Immature natural killer cell (primary cell): ENCODE measurements at regions not wholly inside any gene's neighbourhood (a gene's known extent, or its start where the extent isn't known, plus 50 kb on each side); places are given as distances from the start of the nearest gene placed in this dataset.

Experiments
- DNase-seq, 3 donors: peaks; one replicate each; pipeline ENCODE4 v3.0.0; 2022; ENCODE audit warnings: mixed read lengths in 1 of 3
- H3K27ac Mint-ChIP-seq, 6 donors: one replicate each; pipeline ENCODE4 v1.8.0; 2020; ENCODE audit warnings: mixed read lengths in 6 of 6, mild to moderate bottlenecking in 5 of 6, inconsistent platforms in 4 of 6, moderate library complexity in 3 of 6
- H3K27me3 Mint-ChIP-seq, 3 donors: one replicate each; pipeline ENCODE4 v1.8.0; 2020 to 2021; ENCODE audit warnings: low read depth in 3 of 3, mild to moderate bottlenecking in 3 of 3, mixed read lengths in 3 of 3, moderate library complexity in 3 of 3, inconsistent platforms in 1 of 3
- H3K36me3 Mint-ChIP-seq, 3 donors: one replicate each; pipeline ENCODE4 v1.8.0; 2020; ENCODE audit warnings: mixed read lengths in 3 of 3, inconsistent platforms in 2 of 3, mild to moderate bottlenecking in 2 of 3
- H3K4me1 Mint-ChIP-seq, 2 donors: one replicate each; pipeline ENCODE4 v1.8.0; 2020; ENCODE audit warnings: inconsistent platforms in 2 of 2, mild to moderate bottlenecking in 2 of 2, mixed read lengths in 2 of 2, moderate library complexity in 1 of 2
- H3K4me3 Mint-ChIP-seq, 5 donors: one replicate each; pipeline ENCODE4 v1.8.0; 2020; ENCODE audit warnings: mild to moderate bottlenecking in 5 of 5, mixed read lengths in 5 of 5, inconsistent platforms in 3 of 5, moderate library complexity in 3 of 5
- H3K9me3 Mint-ChIP-seq, 6 donors: one replicate each; pipeline ENCODE4 v1.8.0; 2020; ENCODE audit warnings: mild to moderate bottlenecking in 6 of 6, mixed read lengths in 6 of 6, inconsistent platforms in 4 of 6, moderate library complexity in 3 of 6

DNA sequence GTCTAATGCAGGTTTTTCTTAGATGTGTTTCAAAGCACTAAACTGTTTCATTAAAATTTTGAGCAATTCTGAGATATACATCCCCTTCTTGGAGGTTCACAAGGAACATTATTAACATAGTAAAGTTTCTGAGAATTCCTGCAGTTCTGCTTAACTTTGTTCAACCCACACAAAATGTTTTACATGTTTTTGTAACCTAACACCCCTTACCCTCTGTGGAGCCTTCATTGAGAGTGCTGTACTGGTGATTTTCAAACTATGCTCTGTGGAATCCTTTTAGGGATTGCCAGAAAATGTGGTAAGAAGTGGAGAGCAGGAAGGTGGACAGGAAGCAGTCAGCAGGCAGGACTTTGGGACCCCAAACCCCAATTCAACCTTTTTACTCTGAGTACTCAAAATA, 53.6 kb upstream of the ABCB5 start:
- Mint-ChIP-seq H3K4me3 (no peak overlapping the region), H3K4me1 (no peaks in the 10 kb centered on the region), H3K36me3 (no peaks in the 10 kb centered on the region), H3K27me3 (peaks cover 0 to 2% (median 0%) of the 10 kb centered on the region in 3 donors), H3K27ac (no peak overlapping the region), H3K9me3 (peaks cover 0 to 3% (median under 1%) of the 10 kb centered on the region in 6 donors)
- DNase-seq, result no peak

DNA sequence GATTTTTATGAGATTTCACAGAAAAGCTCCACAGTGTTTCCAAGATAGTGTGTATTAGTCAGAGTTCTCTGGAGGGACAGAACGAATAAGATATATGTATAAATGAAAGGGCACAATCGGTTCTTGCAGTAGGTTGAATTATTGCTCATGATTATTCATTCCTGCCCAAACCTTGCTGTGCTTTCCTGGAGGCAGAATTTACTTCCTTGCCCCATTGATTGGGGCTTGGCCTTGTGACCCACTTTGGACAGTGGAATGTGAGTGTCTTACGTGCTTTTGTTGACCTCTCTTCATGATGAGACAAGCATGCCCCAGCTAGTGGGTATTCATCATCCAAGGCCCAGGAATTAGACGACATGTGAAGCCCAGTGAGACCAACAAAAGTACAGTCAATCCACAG, 53.0 kb upstream of the ABCB5 start:
- Mint-ChIP-seq H3K4me3 (no peak overlapping the region), H3K36me3 (no peaks in the 10 kb centered on the region), H3K9me3 (peaks cover 2 to 7% (median 3%) of the 10 kb centered on the region in 6 donors), H3K4me1 (no peaks in the 10 kb centered on the region), H3K27ac (no peak overlapping the region), H3K27me3 (peaks cover 0 to 2% (median 0%) of the 10 kb centered on the region in 3 donors)
- DNase-seq, result no peak
